ENCODE measurements at regions not wholly inside any gene's neighbourhood (a gene's known extent, or its start where the extent isn't known, plus 50 kb on each side); places are given as distances from the start of the nearest gene placed in this dataset.

DNA sequence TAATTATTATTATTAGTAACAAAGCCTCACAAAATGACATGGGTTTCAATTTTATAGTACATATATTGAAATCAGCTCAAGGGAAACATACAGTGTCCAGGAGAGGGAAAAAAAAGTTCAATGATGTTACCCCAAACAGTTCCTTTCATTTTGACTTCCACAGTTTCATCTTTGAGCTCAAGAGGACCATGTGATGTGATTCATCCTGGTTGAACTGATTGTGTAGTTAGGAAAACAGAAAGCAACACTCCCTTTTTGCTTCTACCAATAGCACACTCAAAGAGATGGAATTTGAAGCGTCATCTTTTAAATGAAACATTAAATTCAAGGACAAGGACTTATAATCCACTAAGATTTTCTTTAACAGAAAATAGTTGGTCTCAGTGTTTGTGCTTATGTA is 461.0 kb downstream of the FOXG1 start:
- Histone ChIP-seq H2AFZ (ENCODE audit: insufficient read depth, low read length, poor library complexity) (no peak overlapping the region), H3K14ac (ENCODE audit: low read length) (no peak overlapping the region), H2BK120ac (ENCODE audit: insufficient read depth, low read length, poor library complexity) (no peak overlapping the region), H3K79me1 (ENCODE audit: low read length) (no peaks in the 10 kb centered on the region), H2BK5ac (ENCODE audit: low read depth, low read length, poor library complexity) (no peak overlapping the region), H4K8ac (ENCODE audit: low read depth, low read length) (no peak overlapping the region), H2BK12ac (ENCODE audit: low read length) (no peak overlapping the region), H3K18ac (ENCODE audit: low read length) (no peak overlapping the region), H2AK5ac (ENCODE audit: low read length) (no peak overlapping the region), H4K12ac (ENCODE audit: low read depth, low read length) (no peak overlapping the region), H4K91ac (ENCODE audit: low read depth, low read length) (no peak overlapping the region), H3K4me3 (ENCODE audit: low read depth, low read length) (no peak overlapping the region), H3K27ac (ENCODE audit: low read depth, low read length) (no peak overlapping the region), H3K79me2 (ENCODE audit: control insufficient read depth, insufficient read depth, low read length, poor library complexity) (no peaks in the 10 kb centered on the region), H3K36me3 (ENCODE audit: control insufficient read depth in 1 of 2, insufficient read depth in 2 of 2, low read length in 2 of 2) (no peaks in the 10 kb centered on the region), H3K9me3 (ENCODE audit: insufficient read depth, low read depth, low read length) (no peaks in the 10 kb centered on the region), H3K23ac (ENCODE audit: low read length) (no peak overlapping the region), H3K4me1 (ENCODE audit: control insufficient read depth in 1 of 2, insufficient read depth in 2 of 2, low read length in 2 of 2) (no peaks in the 10 kb centered on the region), H3K4me2 (ENCODE audit: low read length) (no peak overlapping the region), H3K9ac (ENCODE audit: low read length) (no peak overlapping the region), H3K4ac (ENCODE audit: low read depth, low read length) (no peak overlapping the region), H3K27me3 (ENCODE audit: insufficient read depth, low read length) (no peaks in the 10 kb centered on the region)
- DNase-seq = no peak
- no CpG with 5 or more reads among the region's 1 CpG for WGBS (ENCODE audit: extremely low coverage, insufficient coverage, insufficient read length)

DNA sequence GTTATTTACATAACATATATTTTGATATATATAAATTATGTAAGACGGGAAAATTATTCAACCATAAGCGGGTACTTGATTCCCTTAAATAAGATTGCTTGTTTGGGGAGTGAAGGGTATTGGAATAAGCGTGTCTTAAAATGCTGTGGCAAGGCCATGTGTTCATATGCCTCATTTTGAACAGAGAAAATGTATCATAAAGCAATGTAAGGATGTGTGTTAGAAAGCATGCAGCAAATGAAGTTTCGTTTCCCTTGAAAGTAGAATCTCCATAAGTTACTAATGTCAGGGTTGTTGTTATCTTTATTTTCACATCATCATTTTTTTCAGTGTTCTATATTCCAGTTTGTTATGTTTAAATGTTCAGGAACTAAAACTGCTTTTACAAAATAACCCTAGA is 465.6 kb downstream of the FOXG1 start:
- Histone ChIP-seq H3K14ac (ENCODE audit: low read length) (no peak overlapping the region), H2BK120ac (ENCODE audit: insufficient read depth, low read length, poor library complexity) (no peak overlapping the region), H3K9me3 (ENCODE audit: insufficient read depth, low read depth, low read length) (no peaks in the 10 kb centered on the region), H3K9ac (ENCODE audit: low read length) (no peak overlapping the region), H3K4ac (ENCODE audit: low read depth, low read length) (no peak overlapping the region), H2BK12ac (ENCODE audit: low read length) (no peak overlapping the region), H3K18ac (ENCODE audit: low read length) (no peak overlapping the region), H3K4me2 (ENCODE audit: low read length) (no peak overlapping the region), H2BK5ac (ENCODE audit: low read depth, low read length, poor library complexity) (no peak overlapping the region), H4K8ac (ENCODE audit: low read depth, low read length) (no peak overlapping the region), H3K4me3 (ENCODE audit: low read depth, low read length) (no peak overlapping the region), H2AK5ac (ENCODE audit: low read length) (no peak overlapping the region), H4K12ac (ENCODE audit: low read depth, low read length) (no peak overlapping the region), H3K36me3 (ENCODE audit: control insufficient read depth in 1 of 2, insufficient read depth in 2 of 2, low read length in 2 of 2) (no peaks in the 10 kb centered on the region), H3K23ac (ENCODE audit: low read length) (no peak overlapping the region), H3K79me1 (ENCODE audit: low read length) (no peaks in the 10 kb centered on the region), H2AFZ (ENCODE audit: insufficient read depth, low read length, poor library complexity) (no peak overlapping the region), H3K79me2 (ENCODE audit: control insufficient read depth, insufficient read depth, low read length, poor library complexity) (no peaks in the 10 kb centered on the region), H3K27ac (ENCODE audit: low read depth, low read length) (no peak overlapping the region), H3K27me3 (ENCODE audit: insufficient read depth, low read length) (no peaks in the 10 kb centered on the region), H3K4me1 (ENCODE audit: control insufficient read depth in 1 of 2, insufficient read depth in 2 of 2, low read length in 2 of 2) (no peaks in the 10 kb centered on the region), H4K91ac (ENCODE audit: low read depth, low read length) (no peak overlapping the region)
- no peak for DNase-seq
- no CpG with 5 or more reads among the region's 4 CpGs for WGBS (ENCODE audit: extremely low coverage, insufficient coverage, insufficient read length)

DNA sequence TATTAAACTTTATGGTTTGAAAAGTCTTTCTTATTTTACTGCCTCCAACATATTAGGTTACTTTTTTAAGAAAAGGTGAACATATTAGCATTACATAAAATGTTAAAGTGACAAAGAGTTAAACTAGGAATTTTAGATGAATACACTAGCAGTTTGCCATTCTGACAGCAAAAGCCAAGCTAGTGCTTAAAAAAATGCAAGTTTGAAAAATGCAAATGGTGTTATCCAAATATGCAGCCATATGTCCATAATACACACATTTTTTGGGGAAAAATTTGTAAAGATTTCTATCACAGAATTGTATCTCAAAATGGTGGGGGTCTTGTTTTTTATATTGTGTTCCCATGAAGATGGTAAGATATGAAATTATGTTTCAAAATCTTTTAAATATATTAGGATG is 466.1 kb downstream of the FOXG1 start:
- Histone ChIP-seq H3K79me1 (ENCODE audit: low read length) (no peaks in the 10 kb centered on the region), H3K79me2 (ENCODE audit: control insufficient read depth, insufficient read depth, low read length, poor library complexity) (no peaks in the 10 kb centered on the region), H3K9me3 (ENCODE audit: insufficient read depth, low read depth, low read length) (no peaks in the 10 kb centered on the region), H2BK5ac (ENCODE audit: low read depth, low read length, poor library complexity) (no peak overlapping the region), H2AK5ac (ENCODE audit: low read length) (no peak overlapping the region), H3K4me3 (ENCODE audit: low read depth, low read length) (no peak overlapping the region), H3K18ac (ENCODE audit: low read length) (no peak overlapping the region), H2BK12ac (ENCODE audit: low read length) (no peak overlapping the region), H2BK120ac (ENCODE audit: insufficient read depth, low read length, poor library complexity) (no peak overlapping the region), H3K27me3 (ENCODE audit: insufficient read depth, low read length) (no peaks in the 10 kb centered on the region), H4K8ac (ENCODE audit: low read depth, low read length) (no peak overlapping the region), H3K27ac (ENCODE audit: low read depth, low read length) (no peak overlapping the region), H3K4me2 (ENCODE audit: low read length) (no peak overlapping the region), H3K36me3 (ENCODE audit: control insufficient read depth in 1 of 2, insufficient read depth in 2 of 2, low read length in 2 of 2) (no peaks in the 10 kb centered on the region), H4K91ac (ENCODE audit: low read depth, low read length) (no peak overlapping the region), H3K14ac (ENCODE audit: low read length) (no peak overlapping the region), H2AFZ (ENCODE audit: insufficient read depth, low read length, poor library complexity) (no peak overlapping the region), H3K4me1 (ENCODE audit: control insufficient read depth in 1 of 2, insufficient read depth in 2 of 2, low read length in 2 of 2) (no peaks in the 10 kb centered on the region), H3K4ac (ENCODE audit: low read depth, low read length) (no peak overlapping the region), H3K9ac (ENCODE audit: low read length) (no peak overlapping the region), H4K12ac (ENCODE audit: low read depth, low read length) (no peak overlapping the region), H3K23ac (ENCODE audit: low read length) (no peak overlapping the region)
- DNase-seq = no peak

DNA sequence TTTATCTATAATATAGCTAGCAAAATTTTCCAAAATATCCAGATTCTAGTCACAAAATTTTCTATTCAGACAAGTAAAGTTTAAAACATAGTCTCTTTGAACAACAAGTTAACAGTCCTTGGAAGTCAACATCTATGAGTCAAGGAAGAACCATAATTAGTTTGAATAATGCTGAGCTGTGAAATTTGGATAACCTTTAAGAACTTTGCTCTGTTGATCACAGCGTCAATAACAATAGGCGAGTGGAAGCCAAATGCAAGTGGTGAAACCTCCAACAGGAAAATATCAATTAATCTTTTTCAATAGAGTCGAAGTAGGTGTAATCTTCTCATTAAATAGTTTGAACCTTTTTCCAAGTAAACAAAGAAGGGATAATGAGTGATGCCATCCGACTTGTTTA is 466.6 kb downstream of the FOXG1 start:
- DNase-seq = no peak
- Histone ChIP-seq H3K4me1 (ENCODE audit: control insufficient read depth in 1 of 2, insufficient read depth in 2 of 2, low read length in 2 of 2) (no peaks in the 10 kb centered on the region), H2AK5ac (ENCODE audit: low read length) (no peak overlapping the region), H2BK5ac (ENCODE audit: low read depth, low read length, poor library complexity) (no peak overlapping the region), H4K91ac (ENCODE audit: low read depth, low read length) (no peak overlapping the region), H3K9ac (ENCODE audit: low read length) (no peak overlapping the region), H2BK12ac (ENCODE audit: low read length) (no peak overlapping the region), H2BK120ac (ENCODE audit: insufficient read depth, low read length, poor library complexity) (no peak overlapping the region), H3K27me3 (ENCODE audit: insufficient read depth, low read length) (no peaks in the 10 kb centered on the region), H4K8ac (ENCODE audit: low read depth, low read length) (no peak overlapping the region), H3K4ac (ENCODE audit: low read depth, low read length) (no peak overlapping the region), H3K27ac (ENCODE audit: low read depth, low read length) (no peak overlapping the region), H3K23ac (ENCODE audit: low read length) (no peak overlapping the region), H3K4me2 (ENCODE audit: low read length) (no peak overlapping the region), H3K9me3 (ENCODE audit: insufficient read depth, low read depth, low read length) (no peaks in the 10 kb centered on the region), H3K36me3 (ENCODE audit: control insufficient read depth in 1 of 2, insufficient read depth in 2 of 2, low read length in 2 of 2) (no peaks in the 10 kb centered on the region), H3K14ac (ENCODE audit: low read length) (no peak overlapping the region), H4K12ac (ENCODE audit: low read depth, low read length) (no peak overlapping the region), H2AFZ (ENCODE audit: insufficient read depth, low read length, poor library complexity) (no peak overlapping the region), H3K4me3 (ENCODE audit: low read depth, low read length) (no peak overlapping the region), H3K79me1 (ENCODE audit: low read length) (no peaks in the 10 kb centered on the region), H3K79me2 (ENCODE audit: control insufficient read depth, insufficient read depth, low read length, poor library complexity) (no peaks in the 10 kb centered on the region), H3K18ac (ENCODE audit: low read length) (no peak overlapping the region)
- no CpG with 5 or more reads among the region's 4 CpGs for WGBS (ENCODE audit: extremely low coverage, insufficient coverage, insufficient read length)

DNA sequence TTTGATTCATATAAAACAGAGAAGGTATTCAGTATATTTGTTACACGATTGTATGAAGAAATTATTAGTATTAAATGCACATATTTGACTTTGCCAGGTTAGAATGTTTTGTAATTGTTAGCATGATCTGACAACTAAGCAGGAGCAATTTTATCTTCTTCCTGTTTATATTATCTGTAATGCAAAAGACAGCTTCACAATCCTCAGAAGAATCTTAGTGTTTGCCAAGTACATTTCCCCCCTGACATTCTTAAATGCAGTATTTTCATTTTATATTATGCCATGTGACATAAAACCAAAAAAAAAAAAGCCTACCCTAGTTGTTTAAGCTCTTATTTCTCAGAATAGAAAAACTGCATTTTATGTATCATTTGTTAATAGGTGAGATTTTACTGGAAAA is 469.4 kb downstream of the FOXG1 start:
- no peak overlapping the region for H3K14ac ChIP-seq (ENCODE audit: low read length)
- H3K9ac ChIP-seq (ENCODE audit: low read length) = no peak overlapping the region
- H3K79me2 ChIP-seq (ENCODE audit: control insufficient read depth, insufficient read depth, low read length, poor library complexity) = no peaks in the 10 kb centered on the region
- no peaks in the 10 kb centered on the region for H3K36me3 ChIP-seq (ENCODE audit: control insufficient read depth in 1 of 2, insufficient read depth in 2 of 2, low read length in 2 of 2)
- no peak overlapping the region for H3K27ac ChIP-seq (ENCODE audit: low read depth, low read length)
- H4K8ac ChIP-seq (ENCODE audit: low read depth, low read length) = no peak overlapping the region
- H4K91ac ChIP-seq (ENCODE audit: low read depth, low read length) = no peak overlapping the region
- H3K23ac ChIP-seq (ENCODE audit: low read length) = no peak overlapping the region
- H2AFZ ChIP-seq (ENCODE audit: insufficient read depth, low read length, poor library complexity) = no peak overlapping the region
- no peak for DNase-seq
- no peaks in the 10 kb centered on the region for H3K79me1 ChIP-seq (ENCODE audit: low read length)
- H3K27me3 ChIP-seq (ENCODE audit: insufficient read depth, low read length) = no peaks in the 10 kb centered on the region
- H4K12ac ChIP-seq (ENCODE audit: low read depth, low read length) = no peak overlapping the region
- H2BK12ac ChIP-seq (ENCODE audit: low read length) = no peak overlapping the region
- no CpG with 5 or more reads among the region's 1 CpG for WGBS (ENCODE audit: extremely low coverage, insufficient coverage, insufficient read length)
- no peak overlapping the region for H2BK120ac ChIP-seq (ENCODE audit: insufficient read depth, low read length, poor library complexity)
- no peak overlapping the region for H3K4me2 ChIP-seq (ENCODE audit: low read length)
- H3K18ac ChIP-seq (ENCODE audit: low read length) = no peak overlapping the region
- no peak overlapping the region for H3K4ac ChIP-seq (ENCODE audit: low read depth, low read length)
- H3K9me3 ChIP-seq (ENCODE audit: insufficient read depth, low read depth, low read length) = no peaks in the 10 kb centered on the region
- H3K4me1 ChIP-seq (ENCODE audit: control insufficient read depth in 1 of 2, insufficient read depth in 2 of 2, low read length in 2 of 2) = no peaks in the 10 kb centered on the region
- no peak overlapping the region for H2BK5ac ChIP-seq (ENCODE audit: low read depth, low read length, poor library complexity)
- H2AK5ac ChIP-seq (ENCODE audit: low read length) = no peak overlapping the region
- H3K4me3 ChIP-seq (ENCODE audit: low read depth, low read length) = no peak overlapping the region
